Endothelial cell of umbilical vein (primary cell): ENCODE measurements at regions not wholly inside any gene's neighbourhood (a gene's known extent, or its start where the extent isn't known, plus 50 kb on each side); places are given as distances from the start of the nearest gene placed in this dataset.

Source experiments
- BruUV-seq: library from RNA; stranded (reverse); fragments of 400-500 nt; replicated peaks from 2 replicates; lab custom pipeline; 2021; lab: Mats Ljungman, UMichigan
- CTCF ChIA-PET: fragments of 300-600, 350-600 bp; sonication (Branson Sonifier 250); formaldehyde crosslinking; loops from one replicate; lab custom pipeline; 2021; ENCODE audit warnings: antibody characterized with exemption, inconsistent platforms; lab: Charles Lee
- POLR2A ChIA-PET: fragments of 300-600, 350-600 bp; sonication (Branson Sonifier 250); formaldehyde crosslinking; loops from one replicate; lab custom pipeline; 2021; ENCODE audit warnings: antibody characterized with exemption, inconsistent platforms; lab: Charles Lee
- DNase-seq: peaks from one replicate; pipeline ENCODE4 v3.0.0-alpha.2; 2011; ENCODE audit warnings: low read depth, low spot score
- FAIRE-seq: peaks from 2 replicates; lab custom pipeline; 2011; peaks lifted over from hg19 to GRCh38; lab: Jason Lieb, UNC
- H2AFZ ChIP-seq: 2 replicates; pipeline ENCODE4 v1.6.0; 2012; ENCODE audit warnings: low read depth, low read length, control low read depth, inconsistent platforms
- H3K27ac ChIP-seq: 2 replicates; pipeline ENCODE4 v1.5.1; 2011; ENCODE audit warnings: low read depth, mild to moderate bottlenecking, control low read depth, low read length, moderate library complexity; ENCODE audit not compliant: insufficient read depth
- H3K27me3 ChIP-seq, 2 experiments: 2 replicates each; pipeline versions ENCODE4 v1.6.0 to v1.6.1; 2011; ENCODE audit warnings: low read length in 2 of 2, mixed read lengths in 1 of 2; ENCODE audit not compliant: control insufficient read depth in 2 of 2, insufficient read depth in 2 of 2
- H3K36me3 ChIP-seq, 2 experiments: 2 replicates in 1 of 2; 3 replicates in 1 of 2; pipeline ENCODE4 v1.5.1; 2011; ENCODE audit warnings: low read length in 2 of 2, mild to moderate bottlenecking in 1 of 2, moderate library complexity in 1 of 2; ENCODE audit not compliant: control insufficient read depth in 2 of 2, insufficient read depth in 2 of 2; ENCODE audit errors: extremely low read depth in 1 of 2
- H3K4me1 ChIP-seq: 3 replicates; pipeline ENCODE4 v1.5.1; 2011; ENCODE audit warnings: mild to moderate bottlenecking, low read length; ENCODE audit not compliant: control insufficient read depth, insufficient read depth; ENCODE audit errors: extremely low read depth
- H3K4me2 ChIP-seq: 2 replicates; pipeline ENCODE4 v1.6.1; 2011; ENCODE audit warnings: low read length, control low read depth, mixed read lengths; ENCODE audit not compliant: insufficient read depth
- H3K4me3 ChIP-seq, 3 experiments: fragments of 200-600 bp in 1 of 3; sonication (generic), shearing (Covaris generic) in 1 of 3; replicated peaks in 1 of 3; 2 replicates each; pipeline ENCODE4 v1.5.1; 2011 to 2016; ENCODE audit warnings: control low read depth in 3 of 3, low read length in 3 of 3, mild to moderate bottlenecking in 2 of 3, inconsistent platforms in 1 of 3, low read depth in 1 of 3, moderate library complexity in 1 of 3; ENCODE audit not compliant: insufficient read depth in 1 of 3
- H3K79me2 ChIP-seq: 2 replicates; pipeline ENCODE4 v1.6.0; 2012; ENCODE audit warnings: low read length, inconsistent platforms; ENCODE audit not compliant: control insufficient read depth, insufficient read depth
- H3K9ac ChIP-seq: replicated peaks from 2 replicates; pipeline ENCODE3; 2011; ENCODE audit warnings: low read length, control low read depth; ENCODE audit not compliant: insufficient read depth; ENCODE audit errors: extremely low read depth
- H3K9me1 ChIP-seq: replicated peaks from 3 replicates; pipeline ENCODE4 v1.6.0; 2011; ENCODE audit warnings: mild to moderate bottlenecking, low read length; ENCODE audit not compliant: control insufficient read depth, insufficient read depth; ENCODE audit errors: extremely low read depth
- H3K9me3 ChIP-seq: replicated peaks from 2 replicates; pipeline ENCODE4 v1.5.1; 2012; ENCODE audit warnings: low read length, inconsistent platforms; ENCODE audit not compliant: control insufficient read depth, insufficient read depth
- H4K20me1 ChIP-seq: replicated peaks from 2 replicates; pipeline ENCODE3; 2011; ENCODE audit warnings: mild to moderate bottlenecking, low read length; ENCODE audit not compliant: control insufficient read depth, insufficient read depth; ENCODE audit errors: extremely low read depth
- EZH2 ChIP-seq: IDR thresholded peaks from 2 replicates; pipeline ENCODE4 v1.6.1; 2012; ENCODE audit warnings: borderline replicate concordance, low read depth, mild to moderate bottlenecking, moderate library complexity, low read length, inconsistent platforms; ENCODE audit not compliant: severe bottlenecking
- FOS ChIP-seq: IDR thresholded peaks from 2 replicates; pipeline ENCODE4 v1.6.1; 2011; ENCODE audit warnings: mild to moderate bottlenecking, low read length, moderate library complexity, borderline replicate concordance; ENCODE audit not compliant: insufficient read depth
- GATA2 ChIP-seq: IDR thresholded peaks from 2 replicates; pipeline ENCODE4 v1.7.0; 2011; ENCODE audit warnings: low read depth, mild to moderate bottlenecking, moderate library complexity, mixed read lengths, low read length; ENCODE audit not compliant: insufficient read length, insufficient read depth
- JUN ChIP-seq: IDR thresholded peaks from 2 replicates; pipeline ENCODE4 v1.6.1; 2011; ENCODE audit warnings: borderline replicate concordance, low read depth; ENCODE audit not compliant: insufficient read length, insufficient read depth
- MAX ChIP-seq: IDR thresholded peaks from 2 replicates; pipeline ENCODE4 v1.6.1; 2011; ENCODE audit not compliant: insufficient read depth, insufficient read length
- MYC ChIP-seq: IDR thresholded peaks from one replicate; pipeline ENCODE4 v1.6.1; 2011; ENCODE audit warnings: mild to moderate bottlenecking, low read depth, low read length
- POLR2A ChIP-seq: IDR thresholded peaks from 2 replicates; pipeline ENCODE4 v1.6.1; 2012; ENCODE audit warnings: low read depth, mild to moderate bottlenecking, control low read depth, low read length
- POLR2AphosphoS5 ChIP-seq: IDR thresholded peaks from 2 replicates; pipeline ENCODE4 v1.6.1; 2012; ENCODE audit warnings: low read depth, mild to moderate bottlenecking, control low read depth, low read length, moderate library complexity; ENCODE audit not compliant: insufficient read depth
- dilution Hi-C: fragments of 300-500 bp; cut with MboI; formaldehyde crosslinking; loops from one replicate; pipeline ENCODE4 v1.15.0; 2019; ENCODE audit warnings: low sequenced_read_pairs; ENCODE audit not compliant: extremely low pct_ligation_motif_present
- intact Hi-C: fragments of 100-400 bp; cut with micrococcal nuclease; formaldehyde crosslinking; loops from one replicate; pipeline ENCODE4 v1.10.0; 2022
- TF ChIP-seq, protein P1 (sequence below), 2 donors: IDR thresholded peaks; 1 replicate in 1 of 2; 2 replicates in 1 of 2; pipeline ENCODE4 v1.5.1; 2011; ENCODE audit warnings: low read length in 2 of 2, mild to moderate bottlenecking in 2 of 2, moderate library complexity in 2 of 2, control low read depth in 1 of 2, inconsistent platforms in 1 of 2, low read depth in 1 of 2; ENCODE audit not compliant: insufficient read depth in 1 of 2; ENCODE audit errors: extremely low read depth in 1 of 2

DNA sequence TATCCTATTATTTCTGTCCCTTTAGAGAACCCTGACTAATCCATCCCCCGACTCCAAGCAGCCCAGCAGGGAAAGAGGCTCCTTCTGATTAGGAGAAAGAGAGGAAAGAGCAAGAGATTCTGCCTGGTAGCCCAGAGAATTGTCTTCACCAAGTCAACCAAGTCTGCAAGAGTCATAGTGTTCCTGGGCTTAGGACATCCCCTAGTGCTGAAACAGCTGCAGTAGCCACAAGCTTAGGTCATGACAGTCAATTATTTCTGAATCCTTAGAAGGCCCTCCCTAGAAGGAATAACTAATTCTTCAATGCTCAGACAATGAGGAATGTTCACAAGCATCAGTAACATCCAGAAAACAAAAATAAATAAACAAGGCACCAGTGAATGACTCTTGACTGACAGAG, 480.3 kb upstream of the GRIA3 start:
- no peak for TF ChIP-seq MAX
- TF ChIP-seq EZH2 = no peak
- TF ChIP-seq MYC = no peak
- no peak for TF ChIP-seq JUN
- TF ChIP-seq POLR2A = no peak
- TF ChIP-seq GATA2 = no peak
- TF ChIP-seq FOS = no peak
- TF ChIP-seq, protein P1, sequence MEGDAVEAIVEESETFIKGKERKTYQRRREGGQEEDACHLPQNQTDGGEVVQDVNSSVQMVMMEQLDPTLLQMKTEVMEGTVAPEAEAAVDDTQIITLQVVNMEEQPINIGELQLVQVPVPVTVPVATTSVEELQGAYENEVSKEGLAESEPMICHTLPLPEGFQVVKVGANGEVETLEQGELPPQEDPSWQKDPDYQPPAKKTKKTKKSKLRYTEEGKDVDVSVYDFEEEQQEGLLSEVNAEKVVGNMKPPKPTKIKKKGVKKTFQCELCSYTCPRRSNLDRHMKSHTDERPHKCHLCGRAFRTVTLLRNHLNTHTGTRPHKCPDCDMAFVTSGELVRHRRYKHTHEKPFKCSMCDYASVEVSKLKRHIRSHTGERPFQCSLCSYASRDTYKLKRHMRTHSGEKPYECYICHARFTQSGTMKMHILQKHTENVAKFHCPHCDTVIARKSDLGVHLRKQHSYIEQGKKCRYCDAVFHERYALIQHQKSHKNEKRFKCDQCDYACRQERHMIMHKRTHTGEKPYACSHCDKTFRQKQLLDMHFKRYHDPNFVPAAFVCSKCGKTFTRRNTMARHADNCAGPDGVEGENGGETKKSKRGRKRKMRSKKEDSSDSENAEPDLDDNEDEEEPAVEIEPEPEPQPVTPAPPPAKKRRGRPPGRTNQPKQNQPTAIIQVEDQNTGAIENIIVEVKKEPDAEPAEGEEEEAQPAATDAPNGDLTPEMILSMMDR (IDR thresholded peaks at IDR 0.05; ENCODE audit: extremely low read depth in 1 of 2, insufficient read depth in 1 of 2, low read depth in 1 of 2, low read length in 2 of 2) = no peak
- no peak for TF ChIP-seq POLR2AphosphoS5
- intact Hi-C loops = no loop called here
- CTCF ChIA-PET = no interaction called here

More for the DNA sequence above, 480.3 kb upstream of the GRIA3 start:
- FAIRE-seq = no peak
- BruUV-seq = no TSS peak
- Histone ChIP-seq H3K9me1 (no peaks in the 10 kb centered on the region), H3K27ac (no peak overlapping the region), H3K4me1 (no peaks in the 10 kb centered on the region), H4K20me1 (no peaks in the 10 kb centered on the region), H3K9me3 (no peaks in the 10 kb centered on the region), H3K79me2 (no peaks in the 10 kb centered on the region), H3K36me3 (no peaks in the 10 kb centered on the region), H3K4me3 (no peak overlapping the region), H2AFZ (no peak overlapping the region), H3K4me2 (no peak overlapping the region), H3K9ac (no peak overlapping the region), H3K27me3 (no peaks in the 10 kb centered on the region)
- DNase-seq = no peak
- POLR2A ChIA-PET = no interaction called here
- dilution Hi-C loops = no loop called here
